MV-4-11 (cell line): ENCODE measurements at regions not wholly inside any gene's neighbourhood (a gene's known extent, or its start where the extent isn't known, plus 50 kb on each side); places are given as distances from the start of the nearest gene placed in this dataset.

Experiments used
- DNase-seq: peaks from one replicate; lab custom pipeline; 2025; lab: John Stamatoyannopoulos, UW

DNA sequence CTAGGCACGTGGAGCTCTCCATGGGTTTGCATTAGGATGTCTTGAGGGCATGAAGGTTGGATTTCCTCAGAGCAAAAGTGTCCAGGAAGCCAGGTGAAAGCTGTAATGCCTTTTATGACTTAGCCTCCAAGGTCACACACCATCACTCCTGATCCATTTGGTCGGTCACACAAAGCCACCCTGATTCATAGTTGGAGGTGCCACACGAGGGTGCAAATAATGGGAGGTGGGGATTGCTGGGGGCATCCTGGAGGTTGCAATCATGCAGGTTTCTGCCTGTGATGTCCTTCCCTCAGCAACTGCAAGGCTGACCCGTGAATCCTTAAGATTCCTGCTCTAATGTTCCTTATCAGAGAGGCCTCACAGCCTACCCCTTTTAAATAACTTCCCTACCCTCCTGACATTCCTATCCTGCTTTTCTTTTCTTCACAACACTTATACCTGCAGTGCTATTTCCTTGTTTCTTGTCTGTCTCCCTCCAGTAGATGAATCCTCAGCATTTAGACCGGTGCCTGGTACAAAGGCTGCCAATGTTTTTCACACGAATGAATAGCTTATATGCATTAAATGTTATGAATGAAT is 97.1 kb downstream of the LIPG start:
- no peak for DNase-seq

DNA sequence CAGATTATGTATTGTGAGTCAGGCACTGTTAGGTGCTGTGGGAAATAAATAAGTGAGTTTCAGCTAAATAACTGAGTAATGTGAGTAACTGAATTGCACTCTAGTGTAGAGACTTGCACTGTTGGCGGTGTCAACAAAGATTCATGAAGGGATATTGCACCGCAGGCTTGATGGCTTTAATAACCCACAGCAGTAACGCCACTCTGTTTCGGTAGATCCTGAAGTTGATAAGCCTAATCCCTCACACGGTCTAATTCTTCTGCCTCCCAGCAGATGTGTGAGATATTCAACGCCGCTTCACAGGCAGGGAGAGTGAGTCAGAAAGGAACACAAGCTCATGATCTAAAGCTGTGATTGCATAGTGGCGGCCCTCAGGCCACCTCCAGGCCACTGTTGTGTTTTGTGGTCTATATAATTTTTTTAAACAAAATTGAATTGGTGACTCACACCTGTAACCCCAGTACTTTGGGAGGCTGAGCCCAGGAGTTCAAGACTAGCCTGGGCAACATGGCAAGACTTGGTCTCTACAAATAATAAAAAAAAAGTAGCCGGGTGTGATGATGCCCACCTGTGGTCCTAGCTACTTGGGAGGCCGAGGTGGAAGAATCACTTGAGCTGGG is 94.3 kb downstream of the LIPG start:
- no peak for DNase-seq

DNA sequence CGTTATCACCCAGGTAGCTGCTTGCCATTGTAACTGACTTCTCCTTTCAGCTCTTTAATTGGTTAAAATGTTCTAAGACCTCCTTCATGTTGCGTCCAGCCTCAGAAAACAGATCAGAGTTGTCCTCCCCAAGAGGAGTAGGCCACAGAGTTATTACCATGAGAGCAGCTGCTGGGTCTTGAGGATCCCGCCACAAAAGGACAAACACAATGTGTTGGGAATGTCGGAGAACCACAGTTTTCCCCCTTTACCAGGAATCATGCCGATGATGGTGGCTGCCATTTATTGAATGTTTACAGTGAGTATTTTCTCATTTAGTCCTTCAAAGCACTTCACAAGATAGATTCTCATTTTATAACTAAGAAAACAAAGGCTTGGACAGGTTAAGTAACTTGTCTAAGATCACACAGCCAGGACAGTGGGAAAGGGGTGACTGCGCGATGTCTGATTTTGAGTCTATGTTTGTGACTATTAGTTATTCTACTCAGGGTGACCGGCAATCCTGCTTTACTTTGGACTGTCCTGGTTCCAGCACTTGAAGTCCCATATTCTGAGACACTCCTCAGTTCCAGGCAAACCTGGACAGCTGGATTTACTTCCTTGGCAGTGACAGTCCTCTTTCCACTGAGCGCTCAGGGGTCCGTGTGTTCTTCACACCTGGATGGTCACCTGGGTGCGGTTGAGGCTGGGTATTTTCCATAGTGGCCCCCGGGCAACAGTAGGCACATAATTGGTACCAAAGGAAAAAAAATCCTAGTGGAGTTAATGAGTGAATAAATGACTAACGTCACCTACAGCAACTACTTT is 93.6 kb downstream of the LIPG start:
- no peak for DNase-seq

DNA sequence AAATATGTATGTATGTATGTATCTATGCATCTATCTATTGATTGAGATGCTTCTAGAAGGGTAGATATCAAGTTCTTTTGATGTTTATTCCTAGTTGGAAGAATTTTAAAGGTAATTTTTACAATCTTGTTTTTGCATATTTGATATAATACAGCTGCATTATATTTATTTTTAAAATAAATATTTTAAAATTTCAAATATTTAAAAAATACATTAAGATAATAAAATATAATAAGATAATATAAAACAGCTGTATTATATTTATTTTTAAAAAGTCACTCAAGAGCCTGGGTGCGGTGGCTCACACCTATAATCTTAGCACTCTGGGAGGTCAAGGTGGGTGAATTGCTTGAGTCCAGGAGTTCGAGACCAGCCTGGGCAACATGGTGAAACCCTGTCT is 92.5 kb downstream of the LIPG start:
- no peak for DNase-seq

DNA sequence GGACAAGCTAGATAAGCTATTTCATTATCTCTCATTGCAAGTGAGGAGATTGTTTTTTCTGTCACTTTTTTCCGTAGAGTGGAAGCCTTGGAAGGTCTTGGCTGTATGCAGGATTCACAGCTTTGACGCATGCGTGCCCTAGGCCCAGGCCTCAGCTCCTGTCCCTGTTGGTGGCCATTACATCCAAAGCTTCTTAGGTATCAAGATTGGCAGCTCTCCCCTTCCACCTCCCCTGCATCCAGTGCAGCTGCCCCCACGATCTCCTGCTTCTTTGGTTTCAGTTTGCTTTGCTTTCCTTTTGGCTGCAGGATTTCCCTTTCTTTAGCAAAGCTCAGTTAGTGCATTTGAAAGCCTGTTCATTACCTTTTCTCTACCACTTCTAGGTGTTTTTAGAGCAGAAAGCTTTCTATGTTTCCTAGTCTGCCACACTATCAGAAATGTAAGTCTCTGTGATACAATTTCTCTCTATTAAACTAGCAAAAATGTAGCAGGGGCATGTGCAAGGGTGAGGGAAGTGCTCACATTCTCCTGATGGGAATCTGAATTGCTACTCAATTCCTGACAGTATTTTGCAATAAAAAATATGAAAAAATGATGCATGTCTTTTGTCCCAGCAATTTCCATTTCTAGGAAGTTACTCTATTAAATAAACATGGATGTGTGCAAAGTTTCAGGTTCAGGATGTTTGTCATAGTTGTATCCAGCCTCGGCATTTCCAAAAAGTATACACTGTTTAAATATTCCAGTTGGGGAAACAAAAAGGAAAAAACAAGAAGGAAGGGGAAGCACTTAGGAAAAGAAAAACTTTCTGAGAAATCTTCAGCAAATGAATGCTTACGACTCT is 91.2 kb downstream of the LIPG start:
- DNase-seq = no peak

DNA sequence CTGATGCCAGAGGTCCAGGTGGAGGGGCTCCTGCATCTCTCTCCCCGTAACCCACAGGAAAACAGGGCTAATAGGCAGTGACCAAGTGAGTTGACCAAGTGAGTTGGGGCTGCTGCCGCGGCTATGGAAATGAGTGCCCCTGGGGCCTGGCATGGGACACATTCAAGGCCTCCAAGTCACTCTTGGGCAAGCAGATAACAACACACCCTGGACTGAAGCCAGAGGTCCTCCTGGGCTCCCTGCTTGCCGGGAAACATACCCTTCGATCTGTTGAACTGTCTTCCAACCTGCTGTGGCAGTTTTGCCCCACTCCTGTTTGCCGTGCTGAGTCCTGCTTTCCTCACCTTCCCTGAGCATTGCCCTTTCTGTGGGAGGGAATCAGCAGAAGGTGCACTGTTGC is 89.2 kb downstream of the LIPG start:
- no peak for DNase-seq

DNA sequence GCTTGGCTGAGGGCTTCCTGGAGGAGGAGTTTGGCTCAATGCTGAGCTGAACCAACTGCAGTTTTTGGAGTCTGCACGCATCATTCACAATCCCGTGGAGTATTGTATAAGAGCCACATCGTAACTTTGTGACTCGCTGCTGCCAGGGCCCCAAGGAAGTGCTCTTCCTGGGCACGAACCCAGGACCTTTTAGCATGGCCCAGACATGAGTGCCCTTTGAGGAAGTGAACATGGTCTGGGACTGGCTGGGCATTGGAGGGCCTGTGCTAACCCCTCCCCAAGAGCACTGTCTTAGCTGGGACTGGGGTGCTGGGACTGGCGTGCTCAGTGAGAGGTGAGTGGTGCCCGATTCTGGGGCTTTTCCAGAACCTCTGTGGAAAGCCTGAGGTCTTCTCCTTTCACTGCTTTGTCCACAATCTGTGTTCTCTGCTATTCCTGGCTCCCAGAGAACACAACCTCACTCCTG is 88.6 kb downstream of the LIPG start:
- DNase-seq = no peak

DNA sequence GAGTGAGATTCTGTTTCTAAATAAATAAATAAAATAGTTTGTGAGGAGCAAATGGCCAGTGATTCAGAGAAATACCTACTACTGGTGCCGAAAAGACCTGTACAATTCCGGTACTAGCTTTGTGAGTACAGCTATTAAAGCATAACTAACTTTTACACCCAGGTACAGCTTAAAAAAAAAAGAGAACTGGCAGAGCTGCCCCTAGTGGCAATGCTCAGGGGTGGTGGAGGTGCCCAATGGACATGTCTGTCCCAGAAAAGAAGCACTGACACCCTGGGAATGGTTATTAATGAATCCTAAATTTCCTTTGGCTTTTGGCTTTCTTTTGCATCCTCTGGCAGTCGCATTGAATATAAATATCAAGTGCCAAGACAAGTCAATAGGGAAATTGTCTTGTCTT is 87.0 kb downstream of the LIPG start:
- DNase-seq = no peak
